LNCaP clone FGC (cell line): ENCODE measurements at regions not wholly inside any gene's neighbourhood (a gene's known extent, or its start where the extent isn't known, plus 50 kb on each side); places are given as distances from the start of the nearest gene placed in this dataset.
A peak's percentile ranks its signal among the peaks of the same experiment; 100 is the strongest.

ENCODE experiments used
- DNase-seq: peaks from one replicate; pipeline ENCODE4 v3.0.0-alpha.2; 2011; ENCODE audit warnings: low read depth
- H3K4me3 ChIP-seq: 2 replicates; pipeline ENCODE4 v1.5.1; 2011; ENCODE audit warnings: mild to moderate bottlenecking, low read depth, low read length, control low read depth
- CTCF ChIP-seq: IDR thresholded peaks from 2 replicates; pipeline ENCODE4 v1.5.1; 2012; ENCODE audit warnings: mild to moderate bottlenecking; ENCODE audit not compliant: control insufficient read depth, insufficient read depth; ENCODE audit errors: extremely low read depth

- no peak overlapping the region for H3K4me3 ChIP-seq
- DNase-seq, result no peak
- no peak for TF ChIP-seq CTCF
Measured at GRCh38 chr5:93294996-93295395, 286.0 kb downstream of the NR2F1-AS1 start.

GRCh38 chr5:93294199-93294598 is 286.8 kb downstream of the NR2F1-AS1 start:
- no peak overlapping the region for H3K4me3 ChIP-seq
- TF ChIP-seq CTCF, result no peak
- no peak for DNase-seq

- TF ChIP-seq CTCF, result peak; percentile 21; the same call in 1 of the 2 replicates
- DNase-seq, result peak; percentile 45
- H3K4me3 ChIP-seq, result no peak overlapping the region
Measured at GRCh38 chr5:93289942-93290341, 291.1 kb downstream of the NR2F1-AS1 start.

- TF ChIP-seq CTCF, result no peak
- H3K4me3 ChIP-seq, result no peak overlapping the region
- DNase-seq, result no peak
Measured at GRCh38 chr5:93285461-93285860, 295.6 kb downstream of the NR2F1-AS1 start.

GRCh38 chr5:93281980-93282772 is 298.8 kb downstream of the NR2F1-AS1 start:
- no peak for TF ChIP-seq CTCF
- no peak overlapping the region for H3K4me3 ChIP-seq
- DNase-seq, result no peak

GRCh38 chr5:93280518-93280917 is 300.5 kb downstream of the NR2F1-AS1 start:
- H3K4me3 ChIP-seq, result no peak overlapping the region
- DNase-seq, result no peak
- no peak for TF ChIP-seq CTCF

GRCh38 chr5:93279296-93279963 is 301.6 kb downstream of the NR2F1-AS1 start:
- H3K4me3 ChIP-seq, result no peak overlapping the region
- no peak for DNase-seq
- no peak for TF ChIP-seq CTCF
